ENCODE measurements at regions not wholly inside any gene's neighbourhood (a gene's known extent, or its start where the extent isn't known, plus 50 kb on each side); places are given as distances from the start of the nearest gene placed in this dataset.

GRCh38 chr4:187175197-187175596 lies 451.5 kb upstream of the FAT1 start:
- Histone ChIP-seq H2BK12ac (ENCODE audit: low read depth, low read length) (no peak overlapping the region), H4K8ac (ENCODE audit: extremely low read depth, insufficient read depth, low read length) (no peak overlapping the region), H4K91ac (replicated peaks; ENCODE audit: insufficient read length, low read length) (no peak overlapping the region), H3K18ac (ENCODE audit: extremely low read depth, low read length) (no peak overlapping the region), H3K23me2 (ENCODE audit: low read depth, low read length) (no peaks in the 10 kb centered on the region; the same call in 1 of the 2 replicates), H3K9me3 (ENCODE audit: insufficient read depth in 2 of 2, low read depth in 1 of 2, low read length in 1 of 2) (no peaks in the 10 kb centered on the region), H4K5ac (ENCODE audit: insufficient read length, low read depth, low read length) (no peak overlapping the region), H2BK15ac (ENCODE audit: low read length) (no peak overlapping the region), H3K9ac (replicated peaks in 1 of 4; ENCODE audit: extremely low read depth in 1 of 4, low read depth in 3 of 4, low read length in 3 of 4) (no peak overlapping the region), H3K36me3 (ENCODE audit: control insufficient read depth in 2 of 4, insufficient read depth in 4 of 4, low read length in 3 of 4) (no peaks in the 10 kb centered on the region), H2AFZ (ENCODE audit: low read length) (no peak overlapping the region), H3K4ac (replicated peaks; ENCODE audit: insufficient read length, low read depth, low read length) (no peak overlapping the region), H3K56ac (replicated peaks; ENCODE audit: insufficient read length, low read depth, low read length) (no peak overlapping the region), H3K14ac (ENCODE audit: insufficient read length) (no peak overlapping the region), H4K20me1 (replicated peaks in 1 of 2; ENCODE audit: control insufficient read depth in 1 of 2, insufficient read depth in 2 of 2, low read length in 2 of 2) (no peaks in the 10 kb centered on the region), H3K27ac (ENCODE audit: low read depth, low read length) (no peak overlapping the region), H3K79me1 (ENCODE audit: low read depth, low read length) (no peaks in the 10 kb centered on the region), H3K27me3 (replicated peaks in 1 of 4; ENCODE audit: control insufficient read depth in 3 of 4, extremely low read depth in 1 of 4, insufficient read depth in 3 of 4, low read length in 3 of 4) (peaks cover 0 to 1% (median 0%) of the 10 kb centered on the region in 4 experiments; a peak in 1 of 7 replicates), H3K4me1 (replicated peaks in 1 of 4; ENCODE audit: control insufficient read depth in 3 of 4, insufficient read depth in 4 of 4, low read length in 3 of 4) (peaks cover 0 to 3% (median under 1%) of the 10 kb centered on the region in 4 experiments; a peak in 2 of 7 replicates), H2AK5ac (ENCODE audit: low read depth, low read length) (no peak overlapping the region), H3K4me3 (ENCODE audit: extremely low read depth in 1 of 4, insufficient read depth in 2 of 4, low read depth in 3 of 4, low read length in 4 of 4) (no peak overlapping the region), H2BK5ac (ENCODE audit: low read depth, low read length) (no peak overlapping the region), H3K23ac (ENCODE audit: insufficient read length) (no peak overlapping the region), H2BK120ac (replicated peaks; ENCODE audit: low read depth, low read length) (no peak overlapping the region), H3K79me2 (ENCODE audit: control insufficient read depth in 1 of 2, insufficient read depth in 2 of 2, low read length in 2 of 2) (no peaks in the 10 kb centered on the region), H3K4me2 (ENCODE audit: insufficient read depth in 1 of 2, low read depth in 2 of 2, low read length in 2 of 2) (no peak overlapping the region), H2BK20ac (ENCODE audit: low read length) (no peak overlapping the region)
- no peak for TF ChIP-seq POLR2A (IDR thresholded peaks at IDR 0.05; ENCODE audit: control extremely low read depth in 1 of 2, low read depth in 2 of 2, low read length in 2 of 2)
- no peak for TF ChIP-seq SIN3A (conservative IDR thresholded peaks at IDR 0.05 in 1 of 2, IDR thresholded peaks at IDR 0.05 in 1 of 2; ENCODE audit: low read depth in 1 of 2, low read length in 2 of 2)
- no peak for TF ChIP-seq SIRT6 (IDR thresholded peaks at IDR 0.05; ENCODE audit: low read length)
- TF ChIP-seq, protein P1, sequence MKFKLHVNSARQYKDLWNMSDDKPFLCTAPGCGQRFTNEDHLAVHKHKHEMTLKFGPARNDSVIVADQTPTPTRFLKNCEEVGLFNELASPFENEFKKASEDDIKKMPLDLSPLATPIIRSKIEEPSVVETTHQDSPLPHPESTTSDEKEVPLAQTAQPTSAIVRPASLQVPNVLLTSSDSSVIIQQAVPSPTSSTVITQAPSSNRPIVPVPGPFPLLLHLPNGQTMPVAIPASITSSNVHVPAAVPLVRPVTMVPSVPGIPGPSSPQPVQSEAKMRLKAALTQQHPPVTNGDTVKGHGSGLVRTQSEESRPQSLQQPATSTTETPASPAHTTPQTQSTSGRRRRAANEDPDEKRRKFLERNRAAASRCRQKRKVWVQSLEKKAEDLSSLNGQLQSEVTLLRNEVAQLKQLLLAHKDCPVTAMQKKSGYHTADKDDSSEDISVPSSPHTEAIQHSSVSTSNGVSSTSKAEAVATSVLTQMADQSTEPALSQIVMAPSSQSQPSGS (IDR thresholded peaks at IDR 0.05; ENCODE audit: low read length), result no peak
- TF ChIP-seq PHF8 (conservative IDR thresholded peaks at IDR 0.05; ENCODE audit: low read depth, low read length), result no peak
- no peak for TF ChIP-seq CBX5 (IDR thresholded peaks at IDR 0.05; ENCODE audit: low read depth, low read length)
- no peak for TF ChIP-seq ASH2L (IDR thresholded peaks at IDR 0.05; ENCODE audit: low read length)
- no peak for TF ChIP-seq RNF2 (IDR thresholded peaks at IDR 0.05; ENCODE audit: borderline replicate concordance, low read depth, low read length, missing control alignments, poor library complexity, severe bottlenecking)
- no peak for TF ChIP-seq EZH2 (IDR thresholded peaks at IDR 0.05; ENCODE audit: low read depth, low read length, severe bottlenecking)
- POLR2A ChIA-PET (ENCODE audit: partially characterized antibody), result no interaction called here
- CTCF ChIA-PET (ENCODE audit: partially characterized antibody), result no interaction called here
- no peak for FAIRE-seq
- 94% methylated on average over 5 of the region's 5 CpGs; no CpG with 5 or more reads in 1 of the 2 experiments for WGBS, 2 experiments (ENCODE audit: extremely low coverage in 1 of 2, insufficient coverage in 1 of 2, insufficient read length in 1 of 2, insufficient replicate concordance in 2 of 2, low coverage in 1 of 2, low lambda C conversion rate in 2 of 2, missing lambda C conversion rate in 1 of 2)
- DNase-seq (ENCODE audit: low read depth in 1 of 2, low spot score in 2 of 2), result no peak

Data from H1 (cell line).